Large intestine (tissue), 3 donors: ENCODE measurements at regions not wholly inside any gene's neighbourhood (a gene's known extent, or its start where the extent isn't known, plus 50 kb on each side); places are given as distances from the start of the nearest gene placed in this dataset.

Experiments used
- DNase-seq, 2 donors: peaks; one replicate each; pipeline versions ENCODE4 v3.0.0 to v3.0.0-alpha.2; 2013
- H3K27ac ChIP-seq: one replicate; pipeline ENCODE4 v1.5.1; 2013; ENCODE audit warnings: low read length
- H3K27me3 ChIP-seq: 2 replicates; pipeline ENCODE4 v1.6.1; 2013; ENCODE audit warnings: low read length; ENCODE audit not compliant: control insufficient read depth, insufficient read depth
- H3K36me3 ChIP-seq: 2 replicates; pipeline ENCODE4 v1.6.1; 2013; ENCODE audit warnings: low read length; ENCODE audit not compliant: control insufficient read depth, insufficient read depth
- H3K4me1 ChIP-seq: one replicate; pipeline ENCODE4 v1.6.1; 2013; ENCODE audit warnings: low read length; ENCODE audit not compliant: control insufficient read depth, insufficient read depth
- H3K4me3 ChIP-seq: one replicate; pipeline ENCODE4 v1.5.1; 2013; ENCODE audit warnings: low read length
- H3K9me3 ChIP-seq: one replicate; pipeline ENCODE4 v1.6.1; 2013; ENCODE audit warnings: mild to moderate bottlenecking, low read depth, low read length, moderate library complexity; ENCODE audit not compliant: control insufficient read depth
- WGBS: methylation state at CpG from one replicate; pipeline ENCODE4 v1.1.5; 2013; ENCODE audit warnings: low lambda C conversion rate; ENCODE audit not compliant: insufficient coverage; 5-methylcytosine and 5-hydroxymethylcytosine counted together

DNA sequence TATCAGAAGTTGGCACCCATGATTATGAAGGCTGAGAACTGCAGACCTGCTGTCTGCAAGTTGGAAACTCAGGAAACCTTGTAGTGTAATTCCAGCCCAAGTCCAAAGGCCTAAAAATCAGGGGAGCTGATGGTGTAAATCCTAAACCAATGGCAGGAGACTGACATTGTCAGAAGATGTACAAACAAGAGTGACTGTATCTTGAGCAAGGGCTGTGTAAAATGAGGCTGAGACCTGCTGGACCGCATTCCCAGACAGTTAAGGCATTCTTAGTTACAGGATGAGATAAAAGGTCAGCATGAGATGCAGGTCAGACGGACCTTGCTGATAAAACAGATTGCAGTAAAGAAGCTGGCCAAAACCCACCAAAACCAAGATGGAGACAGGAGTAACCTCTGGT lies 147.7 kb downstream of the COG6 start:
- H3K4me1 ChIP-seq, result no peaks in the 10 kb centered on the region
- WGBS, result no CpG with 5 or more reads among the region's 2 CpGs
- no peak for DNase-seq

DNA sequence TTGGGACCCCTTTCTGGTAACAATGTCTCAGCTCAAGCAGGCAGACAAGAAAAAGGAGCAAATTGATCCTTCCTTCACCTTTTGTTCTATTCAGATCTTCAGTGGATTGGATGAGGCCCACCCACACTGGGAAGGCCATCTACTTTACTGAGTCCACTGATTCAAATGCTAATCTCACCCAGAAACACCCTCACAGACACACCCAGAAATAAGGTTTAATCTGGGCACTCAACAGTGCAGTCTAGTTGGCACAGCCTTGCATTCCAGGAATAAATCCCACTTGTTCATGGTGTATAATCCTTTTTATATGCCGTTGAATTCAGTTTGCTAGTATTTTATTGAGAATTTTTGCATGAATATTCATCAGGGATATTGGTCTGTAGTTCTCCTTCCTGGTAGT lies 148.4 kb downstream of the COG6 start:
- no peak for DNase-seq
- no peaks in the 10 kb centered on the region for H3K27me3 ChIP-seq
- no peaks in the 10 kb centered on the region for H3K9me3 ChIP-seq
- no peaks in the 10 kb centered on the region for H3K36me3 ChIP-seq
- no peak overlapping the region for H3K27ac ChIP-seq
- H3K4me3 ChIP-seq, result no peak overlapping the region
- 100% methylated on average over 1 of the region's 1 CpG for WGBS
- no peaks in the 10 kb centered on the region for H3K4me1 ChIP-seq

More for the DNA sequence above, 147.7 kb downstream of the COG6 start:
- Histone ChIP-seq H3K27me3 (no peaks in the 10 kb centered on the region), H3K36me3 (no peaks in the 10 kb centered on the region), H3K9me3 (no peaks in the 10 kb centered on the region), H3K27ac (no peak overlapping the region), H3K4me3 (no peak overlapping the region)

DNA sequence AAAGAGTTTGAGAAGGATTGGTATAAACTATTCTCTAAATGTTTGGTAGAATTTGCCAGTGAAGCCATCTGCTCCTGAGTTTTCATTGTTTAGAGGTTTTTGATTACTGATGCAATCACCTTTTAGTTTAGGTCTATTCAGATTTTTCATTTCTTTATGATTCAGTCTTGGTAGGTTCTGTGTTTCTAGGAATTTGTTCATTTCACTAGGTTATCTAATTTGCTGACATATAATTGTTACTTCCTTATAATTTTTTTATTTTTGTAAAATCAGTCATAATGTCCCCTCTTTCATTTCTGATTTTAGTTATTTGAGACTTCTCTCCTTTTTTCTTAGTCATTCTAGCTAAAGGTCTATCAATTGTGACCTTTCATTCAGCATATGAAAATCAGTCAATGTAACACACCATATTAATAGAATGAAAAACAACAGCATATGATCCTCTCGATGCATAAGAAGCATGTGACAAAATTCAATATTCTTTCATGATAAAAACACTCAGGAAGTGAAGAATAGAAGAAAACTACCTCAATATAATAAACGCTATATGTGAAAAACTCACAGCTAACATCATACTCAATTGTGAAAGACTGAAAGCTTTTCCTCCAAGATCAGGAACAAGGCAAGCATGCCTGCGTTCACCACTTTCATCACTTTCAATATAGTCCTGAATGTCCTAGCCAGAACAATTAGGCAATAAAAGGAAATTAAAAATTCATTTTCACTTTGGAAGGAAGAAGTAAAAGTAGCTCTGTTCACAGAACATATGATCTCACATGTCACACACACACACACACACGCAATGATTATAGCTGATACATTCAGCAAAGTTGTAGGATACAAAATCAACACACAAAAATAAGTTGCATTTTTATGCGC lies 149.1 kb downstream of the COG6 start:
- WGBS, result 93% methylated on average over 2 of the region's 5 CpGs
- Histone ChIP-seq H3K4me1 (no peaks in the 10 kb centered on the region), H3K27me3 (no peaks in the 10 kb centered on the region), H3K36me3 (no peaks in the 10 kb centered on the region), H3K4me3 (no peak overlapping the region), H3K9me3 (no peaks in the 10 kb centered on the region), H3K27ac (no peak overlapping the region)
- no peak for DNase-seq

DNA sequence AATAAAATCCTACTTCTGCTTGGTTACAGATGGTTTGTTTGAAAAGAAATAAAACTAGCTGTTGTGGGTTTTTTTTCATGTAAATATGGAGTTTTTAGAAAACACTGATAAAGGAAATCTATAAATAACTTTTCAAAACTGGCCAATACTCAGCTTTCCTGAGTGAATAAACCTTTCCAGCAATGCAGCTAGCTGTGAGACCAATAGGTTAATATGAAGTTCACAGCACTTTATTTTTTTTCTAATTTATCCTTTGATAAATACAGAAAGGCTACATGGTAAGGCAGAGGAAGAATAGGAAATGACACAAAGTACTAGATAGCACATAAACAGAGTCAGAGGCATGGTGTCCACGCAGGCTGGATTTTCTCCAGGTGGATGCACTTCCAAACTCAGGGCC lies 154.0 kb downstream of the COG6 start:
- Histone ChIP-seq H3K4me1 (no peaks in the 10 kb centered on the region), H3K27ac (no peak overlapping the region), H3K4me3 (no peak overlapping the region), H3K9me3 (no peaks in the 10 kb centered on the region), H3K36me3 (no peaks in the 10 kb centered on the region), H3K27me3 (no peaks in the 10 kb centered on the region)
- DNase-seq, result no peak
- WGBS, result no CpG with 5 or more reads among the region's 1 CpG

DNA sequence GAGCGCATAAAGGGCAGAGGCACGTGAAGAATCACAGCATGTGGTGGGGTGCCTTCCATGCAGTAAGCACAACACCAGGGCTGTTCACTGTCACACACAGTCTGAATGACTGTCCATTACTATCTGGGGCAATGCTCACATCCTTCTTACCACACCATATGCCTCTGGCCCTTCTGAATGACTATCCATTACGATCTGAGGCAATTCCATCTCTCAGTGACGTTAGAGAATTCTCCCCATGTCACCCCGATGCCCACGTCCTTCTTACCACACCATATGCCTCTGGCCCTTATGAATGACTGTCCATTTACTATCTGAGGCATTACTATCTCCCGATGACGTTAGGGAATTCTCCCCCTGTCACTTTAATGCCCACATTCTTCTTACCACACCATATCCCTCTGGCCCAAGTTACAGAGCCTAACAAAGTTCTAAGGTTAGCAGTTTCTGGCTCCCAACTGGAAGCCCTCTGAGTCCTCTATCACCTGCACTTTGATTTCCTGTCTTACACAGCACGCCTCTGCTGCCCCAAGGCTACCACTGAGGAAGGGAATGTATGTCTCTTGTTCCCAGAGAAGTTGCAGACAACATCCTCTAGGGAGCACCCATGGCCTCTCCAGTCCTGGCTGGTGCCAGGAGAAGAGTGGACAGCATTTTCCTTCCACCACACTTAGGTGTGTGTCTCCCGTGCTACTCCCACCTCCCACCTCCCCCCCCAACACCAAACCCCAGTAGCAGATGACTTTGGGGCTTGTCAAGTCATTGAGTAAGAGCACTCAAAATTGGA lies 154.8 kb downstream of the COG6 start:
- Histone ChIP-seq H3K27me3 (no peaks in the 10 kb centered on the region), H3K4me1 (no peaks in the 10 kb centered on the region), H3K36me3 (no peaks in the 10 kb centered on the region), H3K4me3 (no peak overlapping the region), H3K9me3 (no peaks in the 10 kb centered on the region), H3K27ac (no peak overlapping the region)
- WGBS, result 80% methylated on average over 4 of the region's 10 CpGs
- DNase-seq, result no peak

DNA sequence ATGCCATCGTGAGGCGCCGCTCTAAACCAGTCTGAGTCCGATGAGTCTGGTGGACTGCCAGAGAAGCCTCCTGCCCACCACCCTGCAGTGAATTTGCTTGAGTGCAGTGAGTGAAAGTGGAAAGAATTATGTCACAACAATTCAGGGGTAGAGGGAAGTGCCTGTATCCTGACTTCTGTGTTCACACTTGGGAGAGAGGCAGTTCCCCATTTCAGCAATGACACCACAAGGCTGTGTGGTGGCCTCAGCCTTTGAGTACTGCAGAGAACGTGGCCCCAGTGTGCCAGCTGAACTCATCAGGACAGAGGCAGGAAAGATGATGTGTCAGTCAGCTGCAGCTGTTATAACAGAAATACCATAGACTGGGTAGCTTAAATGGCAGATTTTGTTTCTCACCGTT lies 155.6 kb downstream of the COG6 start:
- Histone ChIP-seq H3K36me3 (no peaks in the 10 kb centered on the region), H3K4me3 (no peak overlapping the region), H3K9me3 (no peaks in the 10 kb centered on the region), H3K4me1 (no peaks in the 10 kb centered on the region), H3K27ac (no peak overlapping the region), H3K27me3 (no peaks in the 10 kb centered on the region)
- DNase-seq, result no peak
- WGBS, result no CpG with 5 or more reads among the region's 6 CpGs

DNA sequence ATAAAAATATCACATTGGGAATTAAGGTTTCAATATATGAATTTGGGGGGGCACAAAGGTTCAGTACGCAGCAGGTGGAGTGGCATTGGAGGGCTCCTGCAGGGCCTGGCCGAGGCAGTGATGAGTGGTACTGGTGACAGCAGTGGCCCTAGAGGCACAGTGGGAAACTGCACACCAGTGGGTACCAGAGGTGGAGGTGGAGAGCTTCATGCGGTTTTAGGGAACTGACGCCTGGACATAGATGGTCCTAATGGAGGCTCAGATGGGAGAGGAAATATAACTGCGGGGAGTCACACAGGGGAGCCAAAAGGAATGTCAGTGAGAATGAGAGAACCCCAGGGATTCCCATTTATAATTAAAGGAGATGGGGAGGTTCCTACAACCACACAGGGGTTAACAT lies 156.2 kb downstream of the COG6 start:
- DNase-seq, result no peak
- H3K27ac ChIP-seq, result no peak overlapping the region
- no peaks in the 10 kb centered on the region for H3K36me3 ChIP-seq
- no CpG with 5 or more reads among the region's 5 CpGs for WGBS
- H3K4me1 ChIP-seq, result no peaks in the 10 kb centered on the region
- no peak overlapping the region for H3K4me3 ChIP-seq
- H3K9me3 ChIP-seq, result no peaks in the 10 kb centered on the region
- H3K27me3 ChIP-seq, result no peaks in the 10 kb centered on the region

DNA sequence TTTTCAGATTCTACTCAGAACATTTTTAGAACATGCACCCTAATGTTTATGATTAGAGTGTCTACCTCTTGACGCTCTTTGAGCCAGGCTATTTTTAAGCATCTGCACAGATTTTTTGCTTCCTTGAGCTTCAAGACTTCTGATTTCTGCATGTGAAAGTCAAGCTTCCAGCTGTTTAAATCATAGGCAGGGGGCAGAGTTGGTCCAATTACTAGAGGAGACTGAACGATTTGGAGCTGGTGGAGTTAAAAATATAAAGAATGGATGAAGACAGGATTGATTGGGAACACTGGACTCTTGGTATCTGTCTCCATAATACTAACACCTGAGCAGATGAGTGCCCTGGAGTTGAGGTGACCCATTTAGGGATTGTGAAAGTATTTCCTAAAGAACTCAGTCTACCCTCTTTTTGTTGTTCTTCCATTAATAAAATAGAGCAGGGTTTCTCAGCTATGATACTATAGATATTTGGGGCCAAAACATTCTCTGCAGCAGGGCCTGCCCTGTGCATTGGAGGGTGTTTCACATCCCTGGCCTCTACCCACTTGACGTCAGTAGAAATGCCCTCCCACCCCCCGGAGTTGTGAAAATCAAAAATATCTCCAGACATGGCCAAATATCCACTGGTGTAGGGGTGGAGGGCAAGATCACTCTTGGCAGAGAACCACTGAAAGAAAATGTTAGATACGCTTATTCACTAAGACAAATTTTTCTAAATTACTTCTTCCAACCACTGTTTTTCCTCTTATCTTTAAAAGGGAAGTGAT lies 160.1 kb downstream of the COG6 start:
- no peak overlapping the region for H3K27ac ChIP-seq
- H3K4me3 ChIP-seq, result no peak overlapping the region
- no peaks in the 10 kb centered on the region for H3K27me3 ChIP-seq
- no peaks in the 10 kb centered on the region for H3K9me3 ChIP-seq
- H3K36me3 ChIP-seq, result no peaks in the 10 kb centered on the region
- H3K4me1 ChIP-seq, result no peaks in the 10 kb centered on the region
- WGBS, result 90% methylated on average over 2 of the region's 5 CpGs
- no peak for DNase-seq

DNA sequence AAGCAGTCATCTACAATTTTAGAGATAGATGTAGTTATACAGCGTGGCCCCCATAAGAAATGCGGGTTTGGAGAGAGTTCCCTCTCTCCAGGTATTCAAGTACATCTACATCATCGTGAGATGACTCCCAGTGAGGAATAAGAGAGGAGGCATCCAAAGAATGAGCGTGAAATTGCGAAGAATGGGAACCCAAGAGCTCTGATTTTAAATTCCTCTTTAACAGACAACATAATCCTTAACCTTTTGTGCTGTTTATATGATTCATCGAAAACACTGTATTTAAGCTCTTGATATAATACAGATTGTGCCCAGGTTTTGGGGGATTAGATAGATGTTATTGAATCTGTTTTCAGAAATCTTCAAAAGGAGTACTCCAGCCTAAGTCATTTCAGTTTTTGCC lies 161.5 kb downstream of the COG6 start:
- H3K27me3 ChIP-seq, result no peaks in the 10 kb centered on the region
- DNase-seq, result no peak
- no peak overlapping the region for H3K4me3 ChIP-seq
- H3K9me3 ChIP-seq, result no peaks in the 10 kb centered on the region
- no CpG with 5 or more reads among the region's 6 CpGs for WGBS
- no peaks in the 10 kb centered on the region for H3K36me3 ChIP-seq
- no peaks in the 10 kb centered on the region for H3K4me1 ChIP-seq
- no peak overlapping the region for H3K27ac ChIP-seq

DNA sequence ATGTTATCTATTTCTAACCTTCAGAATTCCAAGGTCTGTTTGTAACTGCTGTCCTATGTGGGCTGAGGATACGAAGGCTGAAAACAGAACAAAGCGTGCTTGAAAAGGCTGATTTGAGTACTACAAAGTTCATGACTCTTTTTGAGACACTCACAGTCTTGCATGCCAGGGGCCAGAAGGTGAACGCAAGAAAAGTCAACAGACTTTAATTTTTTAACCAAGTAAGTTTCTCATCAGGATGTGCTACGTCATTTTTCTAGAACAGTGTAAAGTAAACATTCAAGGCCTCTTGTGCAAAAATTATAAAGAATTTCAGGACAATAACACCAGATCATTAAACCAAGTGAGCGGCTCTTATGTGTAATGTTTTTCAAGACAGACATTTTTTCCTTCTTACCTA lies 163.5 kb downstream of the COG6 start:
- Histone ChIP-seq H3K4me1 (no peaks in the 10 kb centered on the region), H3K36me3 (no peaks in the 10 kb centered on the region), H3K27ac (no peak overlapping the region), H3K27me3 (no peaks in the 10 kb centered on the region), H3K4me3 (no peak overlapping the region), H3K9me3 (no peaks in the 10 kb centered on the region)
- DNase-seq, result no peak
- WGBS, result 57% methylated on average over 1 of the region's 5 CpGs
